K562 (cell line): ENCODE measurements at regions not wholly inside any gene's neighbourhood (a gene's known extent, or its start where the extent isn't known, plus 50 kb on each side); places are given as distances from the start of the nearest gene placed in this dataset.

Source experiments
- ATAC-seq: fragments of 200-7000 bp; cut with Tn5 transposase; 3 replicates; pipeline ENCODE4 v1.9.1; 2020; ENCODE audit warnings: moderate library complexity
- BruUV-seq: library from RNA; stranded (reverse); fragments of 400-500 nt; replicated peaks from 2 replicates; lab custom pipeline; 2021; lab: Mats Ljungman, UMichigan
- CTCF ChIA-PET: fragments of 300-600 bp; formaldehyde crosslinking; extraction: SDS; loops from one replicate; lab custom pipeline; 2021; ENCODE audit warnings: low intra/inter-chr PET ratio; lab: Yijun Ruan, JAX
- POLR2A ChIA-PET: fragments of 300-600, 350-650 bp; sonication (Branson Sonifier 250); formaldehyde crosslinking; extraction: SDS; loops from one replicate; lab custom pipeline; 2021; ENCODE audit warnings: antibody characterized with exemption, inconsistent platforms; lab: Yijun Ruan, JAX
- DNase-seq, 4 experiments: peaks; one replicate each; pipeline versions ENCODE4 v3.0.0 to v3.0.0-alpha.2; 2011 to 2018; ENCODE audit warnings: low spot score in 3 of 4, mixed read lengths in 3 of 4; ENCODE audit errors: extremely low read depth in 1 of 4
- FAIRE-seq: peaks from 2 replicates; lab custom pipeline; 2011; peaks lifted over from hg19 to GRCh38; lab: Jason Lieb, UNC
- H2AFZ ChIP-seq: 2 replicates; pipeline ENCODE4 v1.6.0; 2011; ENCODE audit warnings: low read depth, low read length, control low read depth, inconsistent platforms
- H3K27ac ChIP-seq: fragments of 200-600 bp; 3 replicates; pipeline ENCODE4 v1.8.0; 2011; ENCODE audit warnings: low read depth, mild to moderate bottlenecking, control low read depth, inconsistent platforms, low read length, moderate library complexity, mixed read lengths; ENCODE audit errors: extremely low read depth
- H3K27me3 ChIP-seq, 2 experiments: fragments of 300-600 bp in 1 of 2; 2 replicates in 1 of 2; 3 replicates in 1 of 2; pipeline versions ENCODE4 v1.6.0 to v1.8.0; 2011; ENCODE audit warnings: inconsistent platforms in 2 of 2, low read length in 2 of 2, mild to moderate bottlenecking in 1 of 2, mixed read lengths in 1 of 2, moderate library complexity in 1 of 2; ENCODE audit not compliant: control insufficient read depth in 2 of 2, insufficient read depth in 2 of 2
- H3K36me3 ChIP-seq: fragments of 300-600 bp; 3 replicates; pipeline ENCODE4 v1.8.0; 2011; ENCODE audit warnings: mild to moderate bottlenecking, low read length, inconsistent platforms; ENCODE audit not compliant: control insufficient read depth, insufficient read depth
- H3K4me1 ChIP-seq, 2 experiments: fragments of 200-600 bp in 1 of 2; replicated peaks in 1 of 2; 2 replicates in 1 of 2; 3 replicates in 1 of 2; pipeline versions ENCODE4 v1.5.1 to v1.8.0; 2011; ENCODE audit warnings: inconsistent platforms in 2 of 2, low read length in 2 of 2, mild to moderate bottlenecking in 1 of 2, mixed read lengths in 1 of 2, moderate library complexity in 1 of 2; ENCODE audit not compliant: control insufficient read depth in 2 of 2, insufficient read depth in 2 of 2
- H3K4me2 ChIP-seq: 2 replicates; pipeline ENCODE4 v1.6.1; 2011; ENCODE audit warnings: low read length, control low read depth, inconsistent platforms, mixed read lengths; ENCODE audit not compliant: insufficient read depth
- H3K4me3 ChIP-seq: fragments of 200-600 bp; sonication (generic), shearing (Covaris generic); 2 replicates; pipeline ENCODE4 v1.5.1; 2016; ENCODE audit warnings: control low read depth, inconsistent platforms
- H3K79me2 ChIP-seq: fragments of 200-600 bp; 3 replicates; pipeline ENCODE4 v1.8.0; 2011; ENCODE audit warnings: low read length, inconsistent platforms; ENCODE audit not compliant: control insufficient read depth, insufficient read depth
- H3K9ac ChIP-seq, 2 experiments: 2 replicates each; pipeline versions ENCODE4 v1.6.0 to v1.6.1; 2011; ENCODE audit warnings: low read depth in 2 of 2, low read length in 2 of 2, control low read depth in 1 of 2, inconsistent platforms in 1 of 2, mild to moderate bottlenecking in 1 of 2, mixed read lengths in 1 of 2; ENCODE audit not compliant: insufficient read depth in 1 of 2
- H3K9me1 ChIP-seq: one replicate; pipeline ENCODE4 v1.6.0; 2011; ENCODE audit warnings: inconsistent platforms, mild to moderate bottlenecking, low read length, moderate library complexity; ENCODE audit not compliant: control insufficient read depth, insufficient read depth
- H3K9me3 ChIP-seq: replicated peaks from 2 replicates; pipeline ENCODE4 v1.5.1; 2011; ENCODE audit warnings: low read depth, low read length, inconsistent platforms; ENCODE audit not compliant: control insufficient read depth, insufficient read depth
- H4K20me1 ChIP-seq: replicated peaks from 2 replicates; pipeline ENCODE4 v1.6.1; 2011; ENCODE audit warnings: low read length, inconsistent platforms, mixed read lengths; ENCODE audit not compliant: control insufficient read depth, insufficient read depth
- BRF2 ChIP-seq: IDR thresholded peaks from 3 replicates; pipeline ENCODE4 v1.6.1; 2011; ENCODE audit warnings: borderline replicate concordance, mild to moderate bottlenecking; ENCODE audit not compliant: insufficient read length, insufficient read depth
- CBX1 ChIP-seq: sonication (generic); IDR thresholded peaks from 2 replicates; pipeline ENCODE4 v1.6.1; 2016; ENCODE audit warnings: antibody characterized with exemption, low read depth, mild to moderate bottlenecking
- CSDE1 ChIP-seq, 2 experiments: fragments of 450-650 bp; IDR thresholded peaks; 2 replicates each; pipeline ENCODE4 v1.6.1; 2016; ENCODE audit warnings: mild to moderate bottlenecking in 1 of 2
- ELF2 ChIP-seq: fragments of 250-450 bp; sonication (Bioruptor Pico); IDR thresholded peaks from 2 replicates; pipeline ENCODE4 v1.5.0; 2021; ENCODE audit warnings: mild to moderate bottlenecking
- HMG20A ChIP-seq: fragments of 450-650 bp; formaldehyde crosslinking; conservative IDR thresholded peaks from 2 replicates; pipeline ENCODE4 v1.4.0; 2020; ENCODE audit warnings: mild to moderate bottlenecking, mixed read lengths
- HOMEZ ChIP-seq: fragments of 250-450 bp; sonication (Bioruptor Pico); IDR thresholded peaks from 2 replicates; pipeline ENCODE4 v1.4.0; 2020; ENCODE audit warnings: mild to moderate bottlenecking, moderate library complexity
- TBL1XR1 ChIP-seq, 2 experiments: IDR thresholded peaks; 2 replicates each; pipeline ENCODE4 v1.6.1; 2012; ENCODE audit warnings: improper control_type of control experiment in 2 of 2, low read length in 2 of 2, mild to moderate bottlenecking in 1 of 2
- ZNF445 ChIP-seq: fragments of 250-450 bp; sonication (Bioruptor Pico); IDR thresholded peaks from 2 replicates; pipeline ENCODE4 v1.4.0; 2020; ENCODE audit warnings: low read depth, mild to moderate bottlenecking, moderate library complexity
- ZNF512 ChIP-seq: IDR thresholded peaks from 2 replicates; pipeline ENCODE4 v1.6.1; 2016; ENCODE audit warnings: missing genetic modification characterization, missing compliant biosample characterization
- ZNF668 ChIP-seq: fragments of 250-450 bp; sonication (Bioruptor Pico); IDR thresholded peaks from 2 replicates; pipeline ENCODE4 v1.8.0; 2022; ENCODE audit warnings: mild to moderate bottlenecking, inconsistent platforms
- WGBS: fragments of 100-300 bp; shearing (Covaris generic); methylation state at CpG from one replicate; pipeline ENCODE4 v1.1.6; 2016; ENCODE audit warnings: low coverage, mixed read lengths; ENCODE audit not compliant: insufficient coverage; ENCODE audit errors: missing lambda C conversion rate; 5-methylcytosine and 5-hydroxymethylcytosine counted together
- in situ Hi-C: fragments of 300-500 bp; cut with MboI; formaldehyde crosslinking; loops from 4 replicates; pipeline ENCODE4 v1.15.0; 2018; ENCODE audit warnings: inconsistent platforms, mixed read lengths
- intact Hi-C: fragments of 100-400 bp; cut with micrococcal nuclease; formaldehyde crosslinking; loops from 2 replicates; pipeline ENCODE4 v1.14.2; 2022
- TF ChIP-seq, protein P1 (sequence below): IDR thresholded peaks from 2 replicates; pipeline ENCODE4 v1.6.1; 2012; ENCODE audit warnings: low read depth, low read length, improper control_type of control experiment, borderline replicate concordance
- TF ChIP-seq, protein P2 (sequence below): fragments of 250-450 bp; sonication (Bioruptor Pico); IDR thresholded peaks from 2 replicates; pipeline ENCODE4 v1.5.0; 2021; ENCODE audit warnings: mild to moderate bottlenecking, moderate library complexity

DNA sequence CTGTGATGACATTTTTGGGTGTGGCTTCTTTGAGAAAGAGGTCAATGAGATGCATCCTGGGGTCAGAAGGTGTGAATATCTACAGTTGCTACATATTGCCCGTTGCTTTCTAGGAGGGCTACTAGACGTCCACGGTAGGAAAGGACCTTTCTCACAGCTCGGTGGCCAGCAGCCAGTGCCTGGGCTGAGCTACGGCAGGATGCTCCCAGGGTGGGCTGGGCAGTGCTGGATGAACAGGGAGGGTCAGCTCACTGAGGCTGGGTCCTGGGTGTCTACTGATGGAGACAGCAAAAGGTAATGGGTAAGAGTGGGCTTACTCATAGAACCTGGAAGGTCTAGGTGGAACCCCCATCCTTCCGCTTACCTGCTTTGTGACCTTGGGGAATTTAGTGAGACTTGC, 188.3 kb upstream of the WSCD1 start:
- Histone ChIP-seq H3K4me1 (no peaks in the 10 kb centered on the region), H2AFZ (no peak overlapping the region), H3K4me3 (no peak overlapping the region), H3K36me3 (no peaks in the 10 kb centered on the region), H3K9me3 (no peaks in the 10 kb centered on the region), H4K20me1 (no peaks in the 10 kb centered on the region), H3K9me1 (no peaks in the 10 kb centered on the region), H3K4me2 (no peak overlapping the region), H3K79me2 (no peaks in the 10 kb centered on the region), H3K27me3 (peaks cover 0 to 6% of the 10 kb centered on the region in 2 experiments; a peak in 1 of 5 replicates), H3K27ac (no peak overlapping the region), H3K9ac (no peak overlapping the region)
- POLR2A ChIA-PET, result no interaction called here
- CTCF ChIA-PET, result no interaction called here
- WGBS, result 2% methylated on average over 5 of the region's 6 CpGs
- no peak for DNase-seq
- no peak for FAIRE-seq
- no TSS peak for BruUV-seq
- in situ Hi-C loops, result no loop called here
- intact Hi-C loops, result no loop called here
- ATAC-seq, result no peak
- TF ChIP-seq BRF2 (no peak), ELF2 (CRISPR knock-in tag) (no peak), ZNF445 (CRISPR knock-in tag) (no peak), HOMEZ (no peak), TBL1XR1 (IDR thresholded peaks at IDR 0.05; ENCODE audit: low read length in 2 of 2) (no peak), ZNF512 (no peak), HMG20A (CRISPR knock-in tag) (no peak), CBX1 (no peak), ZNF668 (CRISPR knock-in tag) (no peak), CSDE1 (IDR thresholded peaks at IDR 0.05) (no peak)
- TF ChIP-seq, protein P1, sequence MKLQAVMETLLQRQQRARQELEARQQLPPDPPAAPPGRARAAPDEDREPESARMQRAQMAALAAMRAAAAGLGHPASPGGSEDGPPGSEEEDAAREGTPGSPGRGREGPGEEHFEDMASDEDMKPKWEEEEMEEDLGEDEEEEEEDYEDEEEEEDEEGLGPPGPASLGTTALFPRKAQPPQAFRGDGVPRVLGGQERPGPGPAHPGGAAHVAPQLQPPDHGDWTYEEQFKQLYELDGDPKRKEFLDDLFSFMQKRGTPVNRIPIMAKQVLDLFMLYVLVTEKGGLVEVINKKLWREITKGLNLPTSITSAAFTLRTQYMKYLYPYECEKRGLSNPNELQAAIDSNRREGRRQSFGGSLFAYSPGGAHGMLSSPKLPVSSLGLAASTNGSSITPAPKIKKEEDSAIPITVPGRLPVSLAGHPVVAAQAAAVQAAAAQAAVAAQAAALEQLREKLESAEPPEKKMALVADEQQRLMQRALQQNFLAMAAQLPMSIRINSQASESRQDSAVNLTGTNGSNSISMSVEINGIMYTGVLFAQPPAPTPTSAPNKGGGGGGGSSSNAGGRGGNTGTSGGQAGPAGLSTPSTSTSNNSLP, result no peak
- TF ChIP-seq, protein P2, sequence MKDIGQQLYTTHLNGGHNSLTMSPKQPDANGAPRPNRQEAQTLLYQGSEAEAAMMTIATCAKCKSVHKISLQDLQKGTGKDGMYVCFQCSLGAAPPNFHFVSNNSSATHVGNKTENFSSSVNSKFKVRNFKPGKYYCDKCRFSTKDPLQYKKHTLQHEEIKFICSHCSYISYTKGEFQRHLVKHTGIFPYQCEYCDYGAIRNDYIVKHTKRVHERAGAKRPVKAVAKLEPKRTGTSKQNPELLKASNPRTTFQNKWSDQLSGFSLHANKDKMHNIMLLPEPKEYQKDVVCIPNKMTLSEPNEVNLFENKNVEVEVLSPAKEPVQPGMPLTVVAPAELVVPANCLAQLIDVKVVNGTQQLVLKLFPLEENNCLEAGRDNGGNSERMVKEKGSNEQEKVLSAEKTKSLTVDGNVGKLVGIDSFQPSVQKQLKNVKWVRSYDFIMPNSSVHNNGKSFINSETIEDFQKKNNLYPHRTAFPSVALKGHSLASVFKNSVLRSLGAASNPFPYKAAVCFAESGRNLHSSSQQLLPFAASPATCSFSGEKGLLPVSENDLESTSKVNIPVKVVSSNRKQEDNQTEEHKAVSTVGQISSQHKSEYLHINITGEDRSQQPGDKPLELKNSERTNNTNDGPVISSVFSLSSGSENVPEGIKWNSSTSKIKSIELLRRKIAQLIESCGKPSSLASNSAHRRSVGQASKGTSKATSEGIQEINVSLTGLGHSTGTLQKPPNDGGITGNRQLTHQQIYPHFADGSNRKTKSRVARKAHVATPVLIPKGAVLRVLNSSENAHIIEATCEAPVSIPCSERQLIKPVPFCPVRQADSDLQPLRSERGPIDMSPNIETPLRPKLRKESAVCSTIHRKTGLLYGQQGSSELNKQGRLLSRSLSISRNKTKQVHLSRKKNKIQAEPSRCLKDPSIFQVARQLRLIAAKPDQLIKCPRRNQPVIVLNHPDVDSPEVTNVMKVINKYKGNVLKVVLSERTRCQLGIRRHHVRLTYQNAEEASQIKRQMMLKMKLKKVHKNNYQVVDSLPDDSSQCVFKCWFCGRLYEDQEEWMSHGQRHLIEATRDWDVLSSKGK (CRISPR knock-in tag), result no peak
